ENCODE measurements at regions not wholly inside any gene's neighbourhood (a gene's known extent, or its start where the extent isn't known, plus 50 kb on each side); places are given as distances from the start of the nearest gene placed in this dataset.

GRCh38 chr3:168585544-168585943 is 489.8 kb upstream of the GOLIM4 start:
- Mint-ChIP-seq H3K4me1 (ENCODE audit: insufficient read depth, unreplicated experiment) (no peaks in the 10 kb centered on the region), H3K4me3 (ENCODE audit: unreplicated experiment) (no peak overlapping the region), H3K36me3 (ENCODE audit: insufficient read depth, unreplicated experiment) (no peaks in the 10 kb centered on the region), H3K27ac (ENCODE audit: low read depth, unreplicated experiment) (no peak overlapping the region), H3K9me3 (ENCODE audit: unreplicated experiment) (no peaks in the 10 kb centered on the region), H3K27me3 (ENCODE audit: insufficient read depth, unreplicated experiment) (peaks cover 93% of the 10 kb centered on the region)
- ChIA-PET CTCF (interaction anchor here (0.7 kb wide), 1 partner anchor 261 kb away, joined by 3 read pairs; no protein-coding TSS in a partner anchor), POLR2A (no interaction called here)
- TF ChIP-seq, protein P1, sequence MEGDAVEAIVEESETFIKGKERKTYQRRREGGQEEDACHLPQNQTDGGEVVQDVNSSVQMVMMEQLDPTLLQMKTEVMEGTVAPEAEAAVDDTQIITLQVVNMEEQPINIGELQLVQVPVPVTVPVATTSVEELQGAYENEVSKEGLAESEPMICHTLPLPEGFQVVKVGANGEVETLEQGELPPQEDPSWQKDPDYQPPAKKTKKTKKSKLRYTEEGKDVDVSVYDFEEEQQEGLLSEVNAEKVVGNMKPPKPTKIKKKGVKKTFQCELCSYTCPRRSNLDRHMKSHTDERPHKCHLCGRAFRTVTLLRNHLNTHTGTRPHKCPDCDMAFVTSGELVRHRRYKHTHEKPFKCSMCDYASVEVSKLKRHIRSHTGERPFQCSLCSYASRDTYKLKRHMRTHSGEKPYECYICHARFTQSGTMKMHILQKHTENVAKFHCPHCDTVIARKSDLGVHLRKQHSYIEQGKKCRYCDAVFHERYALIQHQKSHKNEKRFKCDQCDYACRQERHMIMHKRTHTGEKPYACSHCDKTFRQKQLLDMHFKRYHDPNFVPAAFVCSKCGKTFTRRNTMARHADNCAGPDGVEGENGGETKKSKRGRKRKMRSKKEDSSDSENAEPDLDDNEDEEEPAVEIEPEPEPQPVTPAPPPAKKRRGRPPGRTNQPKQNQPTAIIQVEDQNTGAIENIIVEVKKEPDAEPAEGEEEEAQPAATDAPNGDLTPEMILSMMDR (IDR thresholded peaks at IDR 0.05; ENCODE audit: unreplicated experiment), result no peak
- no peak for DNase-seq (ENCODE audit: unreplicated experiment)
- intact Hi-C loops (cut with micrococcal nuclease), result no loop called here
- BruUV-seq (replicated peaks), result no TSS peak

DNA sequence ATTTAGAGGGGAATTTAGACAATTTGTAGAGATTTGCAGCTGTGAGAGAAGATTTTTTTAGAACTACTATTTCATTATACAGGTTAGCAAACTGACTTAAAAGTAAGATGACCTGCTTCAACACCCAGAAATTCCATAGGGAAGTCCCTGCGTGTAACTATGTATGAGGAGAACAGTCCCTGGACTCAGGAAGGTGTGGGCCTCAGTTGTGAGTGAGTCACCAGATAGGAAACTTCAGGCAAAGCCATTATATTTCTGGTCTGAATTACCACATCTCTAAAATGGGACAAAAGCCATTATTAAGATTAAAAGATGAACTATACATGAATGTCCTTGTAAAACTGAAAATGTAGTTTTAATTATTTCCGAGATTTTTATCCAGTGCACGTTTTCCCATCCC is 488.3 kb upstream of the GOLIM4 start:
- TF ChIP-seq, protein P1 (IDR thresholded peaks at IDR 0.05; ENCODE audit: unreplicated experiment), result no peak
- Mint-ChIP-seq H3K27me3 (ENCODE audit: insufficient read depth, unreplicated experiment) (peaks cover 84% of the 10 kb centered on the region), H3K9me3 (ENCODE audit: unreplicated experiment) (no peaks in the 10 kb centered on the region), H3K27ac (ENCODE audit: low read depth, unreplicated experiment) (no peak overlapping the region), H3K36me3 (ENCODE audit: insufficient read depth, unreplicated experiment) (no peaks in the 10 kb centered on the region), H3K4me1 (ENCODE audit: insufficient read depth, unreplicated experiment) (no peaks in the 10 kb centered on the region), H3K4me3 (ENCODE audit: unreplicated experiment) (no peak overlapping the region)
- CTCF ChIA-PET, result no interaction called here
- POLR2A ChIA-PET, result interaction anchor here (0.6 kb wide), 1 partner anchor 1316 kb away, joined by 3 read pairs; no protein-coding TSS in a partner anchor
- BruUV-seq (replicated peaks), result no TSS peak
- no peak for DNase-seq (ENCODE audit: unreplicated experiment)
- intact Hi-C loops (cut with micrococcal nuclease), result no loop called here

DNA sequence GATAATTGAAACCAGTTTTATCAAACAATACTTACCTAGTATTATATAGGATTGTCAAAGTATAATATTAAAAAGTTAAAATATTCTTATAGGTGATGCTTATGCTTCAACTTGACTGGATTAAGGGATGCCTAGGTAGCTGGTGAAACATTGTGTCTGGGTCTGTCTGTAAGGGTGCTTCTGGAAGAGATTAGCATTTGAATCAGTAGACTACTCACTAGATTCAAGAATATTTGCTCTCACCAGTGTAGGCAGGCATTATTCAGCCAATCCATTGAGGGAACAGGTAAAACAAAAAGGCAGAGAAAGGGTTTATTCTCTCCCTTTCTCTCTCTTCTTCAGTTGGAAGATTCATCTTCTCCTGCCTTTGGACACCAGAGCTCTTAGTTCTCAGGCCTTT is 486.8 kb upstream of the GOLIM4 start:
- CTCF ChIA-PET, result no interaction called here
- POLR2A ChIA-PET, result no interaction called here
- Mint-ChIP-seq H3K9me3 (ENCODE audit: unreplicated experiment) (no peaks in the 10 kb centered on the region), H3K27ac (ENCODE audit: low read depth, unreplicated experiment) (no peak overlapping the region), H3K36me3 (ENCODE audit: insufficient read depth, unreplicated experiment) (no peaks in the 10 kb centered on the region), H3K27me3 (ENCODE audit: insufficient read depth, unreplicated experiment) (peaks cover 75% of the 10 kb centered on the region), H3K4me1 (ENCODE audit: insufficient read depth, unreplicated experiment) (no peaks in the 10 kb centered on the region), H3K4me3 (ENCODE audit: unreplicated experiment) (no peak overlapping the region)
- DNase-seq (ENCODE audit: unreplicated experiment), result no peak
- no TSS peak for BruUV-seq (replicated peaks)
- intact Hi-C loops (cut with micrococcal nuclease), result no loop called here
- TF ChIP-seq, protein P1 (IDR thresholded peaks at IDR 0.05; ENCODE audit: unreplicated experiment), result no peak

DNA sequence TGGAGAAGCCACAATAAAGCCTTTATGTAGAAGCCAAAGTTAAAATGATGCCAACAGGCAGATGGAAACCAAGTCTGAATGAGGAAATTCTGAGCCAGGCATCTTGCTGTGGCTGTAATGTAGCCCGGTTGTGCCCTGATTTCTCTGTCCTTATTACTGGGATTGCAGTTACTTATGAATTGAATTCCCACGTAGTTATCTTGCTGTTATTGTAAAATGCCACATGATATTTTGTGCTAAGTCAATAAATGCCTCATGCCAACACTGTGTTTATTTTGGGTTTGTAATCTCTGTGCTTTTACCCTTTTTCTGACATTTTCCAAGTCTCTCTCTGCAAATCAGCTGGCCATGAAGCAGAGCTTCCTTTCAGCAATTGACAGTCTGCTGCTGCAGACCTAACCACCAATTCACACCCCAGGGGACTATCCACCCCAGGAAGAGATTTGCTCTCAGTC is 486.1 kb upstream of the GOLIM4 start:
- Mint-ChIP-seq H3K9me3 (ENCODE audit: unreplicated experiment) (no peaks in the 10 kb centered on the region), H3K4me3 (ENCODE audit: unreplicated experiment) (no peak overlapping the region), H3K27me3 (ENCODE audit: insufficient read depth, unreplicated experiment) (peaks cover 75% of the 10 kb centered on the region), H3K27ac (ENCODE audit: low read depth, unreplicated experiment) (no peak overlapping the region), H3K4me1 (ENCODE audit: insufficient read depth, unreplicated experiment) (no peaks in the 10 kb centered on the region), H3K36me3 (ENCODE audit: insufficient read depth, unreplicated experiment) (no peaks in the 10 kb centered on the region)
- DNase-seq (ENCODE audit: unreplicated experiment), result no peak
- ChIA-PET CTCF (no interaction called here), POLR2A (no interaction called here)
- intact Hi-C loops (cut with micrococcal nuclease), result no loop called here
- no TSS peak for BruUV-seq (replicated peaks)
- TF ChIP-seq, protein P1 (IDR thresholded peaks at IDR 0.05; ENCODE audit: unreplicated experiment), result no peak
